ENCODE measurements at regions not wholly inside any gene's neighbourhood (a gene's known extent, or its start where the extent isn't known, plus 50 kb on each side); places are given as distances from the start of the nearest gene placed in this dataset.

- TF ChIP-seq POLR2A (IDR thresholded peaks at IDR 0.05; ENCODE audit: extremely low read depth, insufficient read length) (no peak), CTCF (IDR thresholded peaks at IDR 0.05; ENCODE audit: low read depth, low read length) (no peak), MYC (IDR thresholded peaks at IDR 0.05; ENCODE audit: low read depth, low read length) (no peak)
Measured at GRCh38 chr18:65628390-65628789, 122.4 kb upstream of the CDH7 start.
